IPS-18c (cell line): ENCODE measurements at regions not wholly inside any gene's neighbourhood (a gene's known extent, or its start where the extent isn't known, plus 50 kb on each side); places are given as distances from the start of the nearest gene placed in this dataset.
"Not testable (repeated sequence)": the region's sequence is repeated elsewhere in the genome, so short reads cannot be mapped to it uniquely, and the experiment has no call there.

Experiments used
- H3K4me3 ChIP-seq: 2 replicates; pipeline ENCODE4 v1.7.0; 2013; ENCODE audit warnings: low read depth, mild to moderate bottlenecking, low read length, moderate library complexity; ENCODE audit not compliant: insufficient read depth
- H3K9me3 ChIP-seq: one replicate; pipeline ENCODE4 v1.6.1; 2013; ENCODE audit warnings: mild to moderate bottlenecking, low read length, moderate library complexity; ENCODE audit not compliant: control insufficient read depth, insufficient read depth

- H3K9me3 ChIP-seq: no peaks in the 10 kb centered on the region
- H3K4me3 ChIP-seq: no peak overlapping the region
These were observed 377.7 kb upstream of the FZD8 start for GRCh38 chr10:36019749-36020148.

DNA sequence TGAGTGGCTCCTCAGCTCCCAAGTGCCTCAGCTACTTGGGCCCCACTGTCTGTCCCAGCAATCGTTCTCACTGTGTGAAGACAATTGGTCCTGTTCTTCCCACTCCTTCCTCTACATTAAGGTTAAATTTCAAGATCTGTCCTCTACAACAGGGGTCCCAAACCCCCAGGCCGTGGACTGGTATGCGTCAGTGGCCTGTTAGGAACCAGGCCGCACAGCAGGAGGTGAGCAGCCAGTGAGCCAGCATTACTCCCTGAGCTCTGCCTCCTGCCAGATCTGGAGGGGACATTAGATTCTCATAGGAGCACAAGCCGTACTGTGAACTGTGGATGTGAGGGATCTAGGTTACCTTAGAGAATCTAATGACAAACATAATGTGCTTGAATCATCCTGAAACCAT is 376.9 kb upstream of the FZD8 start:
- Histone ChIP-seq H3K9me3 (no peaks in the 10 kb centered on the region), H3K4me3 (no peak overlapping the region)

DNA sequence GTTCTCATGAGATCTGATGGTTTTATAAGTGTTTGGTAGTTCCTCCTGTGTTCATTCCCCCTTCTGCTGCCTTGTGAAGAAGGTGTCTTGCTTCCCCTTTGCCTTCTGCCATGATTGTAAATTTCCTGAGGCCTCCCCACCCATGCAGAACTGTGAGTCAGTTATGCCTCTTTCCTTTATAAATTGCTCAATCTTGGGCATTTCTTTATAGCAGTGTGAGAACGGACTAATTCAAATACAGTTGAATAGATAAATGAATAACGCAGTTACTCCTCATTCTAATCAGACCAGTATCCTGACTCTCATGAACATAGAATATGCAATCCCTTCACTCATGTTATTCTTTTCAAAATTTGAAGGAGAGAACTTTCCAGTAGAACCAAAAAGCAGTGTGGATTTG is 375.0 kb upstream of the FZD8 start:
- Histone ChIP-seq H3K9me3 (no peaks in the 10 kb centered on the region), H3K4me3 (no peak overlapping the region)

DNA sequence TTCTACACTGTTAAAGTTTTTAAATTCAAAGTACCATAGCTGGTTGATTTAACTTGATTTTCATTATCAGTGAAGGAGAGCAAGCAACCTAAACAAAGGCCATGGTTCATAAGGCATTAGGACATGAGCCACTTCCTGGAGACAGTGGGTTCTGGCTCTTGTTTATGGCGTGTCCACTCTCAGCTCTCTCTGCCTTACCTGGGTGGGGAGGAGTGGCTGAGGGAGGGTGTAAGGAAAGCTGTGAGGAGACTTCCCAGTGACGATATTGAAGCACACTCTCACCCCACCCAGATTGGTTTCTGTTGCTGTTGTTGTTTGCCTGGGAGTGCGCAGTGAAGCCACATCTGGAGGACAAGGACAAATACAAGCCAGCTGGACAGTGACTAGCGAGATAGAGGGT is 365.3 kb upstream of the FZD8 start:
- no peaks in the 10 kb centered on the region for H3K9me3 ChIP-seq
- H3K4me3 ChIP-seq: no peak overlapping the region

- H3K9me3 ChIP-seq: peaks cover 2% of the 10 kb centered on the region
These were observed 361.6 kb upstream of the FZD8 start for GRCh38 chr10:36003688-36004087.

DNA sequence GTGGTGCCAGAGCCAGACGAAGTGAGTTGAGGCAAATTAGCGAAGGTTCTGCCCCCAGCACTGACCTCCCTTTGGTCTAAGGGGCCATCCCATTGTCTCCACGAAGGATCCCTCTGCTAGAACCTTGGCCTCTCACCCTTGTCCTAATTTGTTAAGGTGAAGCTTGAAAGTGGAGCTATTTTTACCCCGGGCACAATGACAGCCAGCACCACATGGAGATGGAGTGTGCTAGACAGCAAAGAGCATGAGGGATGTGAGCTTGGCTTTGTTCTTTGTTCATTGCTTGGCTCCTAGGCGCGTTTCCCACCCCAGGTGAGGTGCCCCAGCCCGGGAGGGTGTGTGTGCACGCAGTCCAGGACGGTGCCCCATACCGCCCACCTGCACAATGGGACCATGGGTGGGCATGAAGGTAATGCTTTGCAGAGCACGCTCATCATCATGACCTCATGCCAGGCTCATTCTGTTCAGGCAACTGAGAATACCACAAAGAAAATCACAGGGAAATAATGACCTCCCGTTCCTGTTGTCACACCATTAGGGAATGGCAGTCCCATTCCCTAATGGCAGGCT is 361.0 kb upstream of the FZD8 start:
- Histone ChIP-seq H3K9me3 (peaks cover 2% of the 10 kb centered on the region), H3K4me3 (no peak overlapping the region; the same call in 1 of the 2 replicates)

More at GRCh38 chr10:36003688-36004087, 361.6 kb upstream of the FZD8 start:
- H3K4me3 ChIP-seq: no peak overlapping the region

GRCh38 chr10:36002445-36002844 is 360.3 kb upstream of the FZD8 start:
- peaks cover 2% of the 10 kb centered on the region for H3K9me3 ChIP-seq
- H3K4me3 ChIP-seq: no peak overlapping the region

DNA sequence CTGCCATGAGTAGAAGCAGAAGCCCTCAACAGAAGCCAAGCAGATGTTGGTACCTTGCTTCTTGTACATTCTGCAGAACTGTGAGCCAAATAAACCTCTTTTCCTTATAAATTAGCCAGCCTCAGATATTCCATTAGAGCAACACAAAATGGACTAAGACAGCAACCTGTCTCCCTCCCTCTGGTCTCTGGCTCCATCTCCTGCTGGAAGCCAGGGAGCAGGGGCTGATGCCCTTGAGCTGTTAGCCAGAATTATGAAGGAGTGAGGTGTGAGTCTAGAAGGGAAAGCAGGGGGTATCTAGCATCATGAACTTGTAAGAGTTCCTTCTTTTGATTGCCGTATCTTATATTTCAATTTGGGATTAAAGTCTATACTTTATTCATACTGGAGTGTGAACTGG is 358.7 kb upstream of the FZD8 start:
- not testable (repeated sequence) for H3K4me3 ChIP-seq, H3K9me3 ChIP-seq

DNA sequence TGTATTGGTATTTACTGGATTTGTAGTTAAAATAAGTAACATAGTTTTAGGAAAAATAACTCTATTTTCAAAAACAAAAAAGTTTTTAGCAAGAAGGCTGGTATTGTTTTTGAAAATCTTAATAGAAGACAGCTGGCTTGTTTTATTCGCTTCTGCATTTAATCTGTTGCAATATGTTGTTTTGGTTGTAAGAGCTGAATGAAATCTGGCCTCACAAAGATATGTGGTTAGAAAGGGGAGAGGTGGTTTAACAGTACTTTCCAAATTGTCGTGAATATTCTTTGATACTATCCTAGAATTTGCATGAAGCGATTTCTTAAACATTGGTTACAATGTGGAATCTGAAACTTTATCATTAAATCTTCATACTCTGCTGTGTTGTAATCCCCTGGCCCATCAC is 355.9 kb upstream of the FZD8 start:
- Histone ChIP-seq H3K9me3 (peaks cover 2% of the 10 kb centered on the region), H3K4me3 (no peak overlapping the region)

DNA sequence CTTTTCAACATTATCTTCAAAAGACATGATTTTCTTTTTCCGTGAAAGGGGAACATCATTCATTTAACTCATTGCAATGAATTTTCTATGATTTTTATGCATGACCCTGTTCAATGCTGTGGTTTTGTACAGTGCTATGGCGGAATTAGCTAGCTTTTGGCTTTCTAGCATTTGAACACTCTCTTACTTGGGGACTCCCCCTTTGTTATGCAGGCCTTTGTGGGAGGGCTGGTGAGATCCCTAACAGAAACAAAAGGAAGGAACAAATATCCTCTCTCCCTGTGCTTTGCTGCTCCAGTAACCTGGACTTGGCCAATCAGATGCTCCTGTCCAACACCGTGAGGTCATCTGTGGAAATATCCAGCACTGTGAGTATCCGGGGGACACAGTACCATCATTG is 353.4 kb upstream of the FZD8 start:
- H3K9me3 ChIP-seq: peaks cover 2% of the 10 kb centered on the region
- no peak overlapping the region for H3K4me3 ChIP-seq

- H3K4me3 ChIP-seq: no peak overlapping the region
- H3K9me3 ChIP-seq: no peaks in the 10 kb centered on the region
These were observed 351.8 kb upstream of the FZD8 start for GRCh38 chr10:35993591-35994515.

DNA sequence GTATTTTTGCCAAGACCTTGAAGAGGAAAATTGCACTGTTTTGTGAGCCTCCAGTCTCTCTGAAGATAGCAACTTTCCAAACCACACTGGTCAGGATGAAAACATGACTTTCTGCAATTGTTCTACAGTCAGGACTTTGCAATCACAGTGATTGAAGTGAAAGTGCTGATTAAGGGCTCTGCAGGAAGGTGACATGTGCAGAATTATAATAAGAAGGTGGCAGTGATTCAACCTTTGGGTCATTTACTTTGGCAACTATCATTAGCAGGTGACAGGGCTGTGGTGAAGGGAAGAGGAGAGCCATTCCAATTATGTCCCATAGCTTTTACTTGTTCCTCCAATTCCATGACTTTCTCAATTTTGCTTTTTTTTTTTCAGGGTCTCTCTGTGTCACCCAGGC is 350.0 kb upstream of the FZD8 start:
- H3K9me3 ChIP-seq: no peaks in the 10 kb centered on the region
- H3K4me3 ChIP-seq: no peak overlapping the region

DNA sequence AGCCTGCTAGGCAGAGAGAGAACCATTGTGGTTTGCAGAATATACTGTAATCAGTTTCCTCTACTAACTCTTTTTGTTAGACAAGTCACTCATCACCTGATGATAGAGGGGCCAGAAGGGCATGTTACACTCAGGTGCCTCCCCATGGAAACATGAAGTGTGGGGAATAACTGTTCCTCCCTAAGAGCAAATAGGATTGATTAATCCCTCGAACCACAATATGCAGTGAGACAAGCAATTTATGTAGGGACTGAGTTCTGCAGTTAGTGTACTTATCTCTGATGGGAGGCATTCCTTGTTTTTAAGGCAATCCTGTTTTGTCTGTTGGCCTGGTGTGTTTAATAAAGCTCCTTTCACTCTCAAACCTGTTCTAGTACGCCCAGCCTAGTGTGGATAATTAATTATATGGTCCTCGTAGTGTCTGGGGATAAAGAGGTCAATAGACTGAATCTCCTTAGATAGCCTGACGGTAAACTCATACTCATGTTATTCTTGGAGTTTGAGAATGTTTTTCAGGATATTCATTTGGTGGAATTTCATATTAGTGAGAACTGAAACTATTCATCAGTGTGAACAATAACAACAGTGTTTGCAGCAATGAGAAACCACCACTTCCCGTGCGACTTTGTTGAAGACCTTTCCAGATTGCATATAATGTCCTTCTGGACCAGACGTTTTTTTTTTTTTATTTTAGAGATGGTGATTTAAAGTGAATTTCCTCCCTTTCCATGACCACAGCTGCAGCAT is 344.8 kb upstream of the FZD8 start:
- Histone ChIP-seq H3K9me3 (no peaks in the 10 kb centered on the region), H3K4me3 (no peak overlapping the region)

DNA sequence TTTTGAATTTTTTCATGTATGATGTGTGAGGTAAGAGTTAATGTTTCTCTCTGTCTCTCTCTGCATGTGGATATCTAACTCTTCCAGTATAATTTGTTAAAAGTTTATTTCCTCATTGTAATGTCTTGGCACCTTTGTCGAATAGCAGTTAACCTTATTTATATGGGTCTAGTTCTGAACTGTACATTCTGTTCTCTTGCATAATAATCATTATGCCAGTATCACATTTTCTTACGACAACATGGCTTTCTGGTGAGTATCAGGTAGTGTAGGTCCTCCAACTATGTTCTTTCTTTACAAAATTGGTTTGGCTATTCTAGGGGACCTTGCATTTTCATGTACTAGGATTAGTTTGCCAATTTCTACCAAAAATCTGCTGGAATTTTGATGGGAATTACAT is 337.0 kb upstream of the FZD8 start:
- no peaks in the 10 kb centered on the region for H3K9me3 ChIP-seq
- H3K4me3 ChIP-seq: no peak overlapping the region

DNA sequence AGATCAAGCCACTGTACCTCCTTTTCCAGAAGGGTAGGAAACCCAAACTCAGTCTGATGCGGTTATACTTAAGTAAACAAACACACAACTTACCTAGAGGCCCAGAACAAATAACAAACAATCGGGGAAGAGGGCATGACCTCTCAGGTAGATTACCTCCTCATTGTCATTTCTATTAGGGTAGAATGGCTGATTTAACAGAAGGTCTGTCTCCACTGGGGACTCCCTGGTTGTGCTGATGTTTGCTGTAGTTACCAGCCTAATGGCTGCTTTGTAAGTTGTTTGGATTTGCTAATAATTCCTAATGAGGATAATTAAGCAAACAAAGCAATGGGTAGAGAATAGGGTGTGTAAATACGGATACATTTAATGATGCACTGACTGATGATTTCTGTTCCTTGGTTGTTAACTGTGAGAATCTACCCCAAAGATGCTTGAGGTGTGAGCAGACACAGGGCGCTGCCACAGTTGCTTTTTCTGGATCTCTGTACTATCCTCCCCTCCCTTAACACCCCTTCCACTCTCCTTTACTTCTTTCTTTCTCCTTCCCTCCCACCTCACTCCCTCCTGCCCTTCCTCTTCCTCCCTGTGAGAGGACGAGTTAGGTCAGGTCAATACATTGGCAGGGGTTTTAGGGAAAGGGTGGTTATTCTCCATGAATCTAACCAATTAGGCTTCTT is 332.0 kb upstream of the FZD8 start:
- not testable (repeated sequence) for H3K4me3 ChIP-seq, H3K9me3 ChIP-seq

- Histone ChIP-seq H3K9me3 (peaks cover 5% of the 10 kb centered on the region), H3K4me3 (no peak overlapping the region)
These were observed 330.2 kb upstream of the FZD8 start for GRCh38 chr10:35972275-35972674.

DNA sequence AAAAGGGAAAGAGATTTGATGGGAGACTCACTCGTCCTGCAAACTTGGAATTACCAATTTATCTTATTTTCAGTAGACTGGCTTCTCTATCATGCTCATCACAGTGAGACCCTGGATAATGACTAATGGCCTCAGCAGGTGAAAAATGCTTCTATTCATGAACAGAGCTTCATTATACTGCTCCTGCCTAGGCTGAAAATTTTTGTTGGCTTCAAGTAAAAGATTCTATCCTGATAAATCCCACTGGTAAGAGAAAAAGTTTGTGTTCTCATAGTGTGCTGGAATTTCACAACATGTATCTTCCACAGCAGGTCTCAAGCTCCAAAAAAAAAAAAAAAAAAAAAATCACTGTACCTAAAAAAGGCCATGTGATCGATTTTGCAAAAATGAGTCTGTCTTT is 329.3 kb upstream of the FZD8 start:
- H3K9me3 ChIP-seq: peaks cover 5% of the 10 kb centered on the region
- no peak overlapping the region for H3K4me3 ChIP-seq
